ENCODE measurements at regions not wholly inside any gene's neighbourhood (a gene's known extent, or its start where the extent isn't known, plus 50 kb on each side); places are given as distances from the start of the nearest gene placed in this dataset.

DNA sequence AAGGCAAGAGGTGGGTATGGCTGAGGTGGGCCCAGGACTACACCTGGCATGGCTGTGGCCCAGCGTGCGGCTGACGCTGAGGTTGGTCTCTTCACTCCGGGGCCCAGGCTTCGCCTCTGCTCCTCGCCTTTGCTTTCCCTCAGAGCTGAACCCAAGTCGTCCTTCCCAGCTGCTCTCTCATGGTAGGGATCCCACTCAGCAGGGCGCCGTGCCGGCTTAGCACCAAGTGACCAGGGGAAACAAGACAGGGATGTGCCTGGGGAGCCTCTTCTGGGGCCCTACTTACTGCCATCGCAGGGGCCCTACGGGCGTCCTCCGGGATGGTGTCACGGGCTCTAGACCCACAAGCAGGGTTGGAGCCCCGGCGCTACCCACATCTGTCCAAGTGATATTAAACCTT, 138.1 kb upstream of the ALKAL2 start (continued):
- TF ChIP-seq GABPA (IDR thresholded peaks at IDR 0.05; ENCODE audit: low read depth, low read length) (no peak), GABPA (CRISPR knock-in tag; IDR thresholded peaks at IDR 0.05; ENCODE audit: low read depth) (no peak), SATB2 (CRISPR knock-in tag; IDR thresholded peaks at IDR 0.05) (no peak), SMAD1 (CRISPR knock-in tag; IDR thresholded peaks at IDR 0.05; ENCODE audit: borderline replicate concordance, low read depth) (no peak), KMT2B (CRISPR knock-in tag; IDR thresholded peaks at IDR 0.05) (no peak)
- TF ChIP-seq, protein P1, sequence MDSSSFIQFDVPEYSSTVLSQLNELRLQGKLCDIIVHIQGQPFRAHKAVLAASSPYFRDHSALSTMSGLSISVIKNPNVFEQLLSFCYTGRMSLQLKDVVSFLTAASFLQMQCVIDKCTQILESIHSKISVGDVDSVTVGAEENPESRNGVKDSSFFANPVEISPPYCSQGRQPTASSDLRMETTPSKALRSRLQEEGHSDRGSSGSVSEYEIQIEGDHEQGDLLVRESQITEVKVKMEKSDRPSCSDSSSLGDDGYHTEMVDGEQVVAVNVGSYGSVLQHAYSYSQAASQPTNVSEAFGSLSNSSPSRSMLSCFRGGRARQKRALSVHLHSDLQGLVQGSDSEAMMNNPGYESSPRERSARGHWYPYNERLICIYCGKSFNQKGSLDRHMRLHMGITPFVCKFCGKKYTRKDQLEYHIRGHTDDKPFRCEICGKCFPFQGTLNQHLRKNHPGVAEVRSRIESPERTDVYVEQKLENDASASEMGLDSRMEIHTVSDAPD (CRISPR knock-in tag; IDR thresholded peaks at IDR 0.05), result no peak
- TF ChIP-seq, protein P2, sequence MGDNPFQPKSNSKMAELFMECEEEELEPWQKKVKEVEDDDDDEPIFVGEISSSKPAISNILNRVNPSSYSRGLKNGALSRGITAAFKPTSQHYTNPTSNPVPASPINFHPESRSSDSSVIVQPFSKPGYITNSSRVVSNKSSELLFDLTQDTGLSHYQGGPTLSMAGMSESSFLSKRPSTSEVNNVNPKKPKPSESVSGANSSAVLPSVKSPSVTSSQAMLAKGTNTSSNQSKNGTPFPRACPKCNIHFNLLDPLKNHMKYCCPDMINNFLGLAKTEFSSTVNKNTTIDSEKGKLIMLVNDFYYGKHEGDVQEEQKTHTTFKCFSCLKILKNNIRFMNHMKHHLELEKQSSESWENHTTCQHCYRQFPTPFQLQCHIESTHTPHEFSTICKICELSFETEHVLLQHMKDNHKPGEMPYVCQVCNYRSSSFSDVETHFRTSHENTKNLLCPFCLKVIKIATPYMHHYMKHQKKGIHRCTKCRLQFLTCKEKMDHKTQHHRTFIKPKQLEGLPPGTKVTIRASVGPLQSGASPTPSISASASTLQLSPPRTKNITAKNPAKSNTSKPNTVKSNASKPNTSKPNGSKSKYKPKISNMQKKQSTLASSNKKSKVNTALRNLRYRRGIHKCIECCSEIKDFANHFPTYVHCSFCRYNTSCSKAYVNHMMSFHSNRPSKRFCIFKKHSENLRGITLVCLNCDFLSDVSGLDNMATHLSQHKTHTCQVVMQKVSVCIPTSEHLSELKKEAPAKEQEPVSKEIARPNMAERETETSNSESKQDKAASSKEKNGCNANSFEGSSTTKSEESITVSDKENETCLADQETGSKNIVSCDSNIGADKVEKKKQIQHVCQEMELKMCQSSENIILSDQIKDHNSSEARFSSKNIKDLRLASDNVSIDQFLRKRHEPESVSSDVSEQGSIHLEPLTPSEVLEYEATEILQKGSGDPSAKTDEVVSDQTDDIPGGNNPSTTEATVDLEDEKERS (CRISPR knock-in tag; IDR thresholded peaks at IDR 0.05), result no peak
- TF ChIP-seq, protein P3, sequence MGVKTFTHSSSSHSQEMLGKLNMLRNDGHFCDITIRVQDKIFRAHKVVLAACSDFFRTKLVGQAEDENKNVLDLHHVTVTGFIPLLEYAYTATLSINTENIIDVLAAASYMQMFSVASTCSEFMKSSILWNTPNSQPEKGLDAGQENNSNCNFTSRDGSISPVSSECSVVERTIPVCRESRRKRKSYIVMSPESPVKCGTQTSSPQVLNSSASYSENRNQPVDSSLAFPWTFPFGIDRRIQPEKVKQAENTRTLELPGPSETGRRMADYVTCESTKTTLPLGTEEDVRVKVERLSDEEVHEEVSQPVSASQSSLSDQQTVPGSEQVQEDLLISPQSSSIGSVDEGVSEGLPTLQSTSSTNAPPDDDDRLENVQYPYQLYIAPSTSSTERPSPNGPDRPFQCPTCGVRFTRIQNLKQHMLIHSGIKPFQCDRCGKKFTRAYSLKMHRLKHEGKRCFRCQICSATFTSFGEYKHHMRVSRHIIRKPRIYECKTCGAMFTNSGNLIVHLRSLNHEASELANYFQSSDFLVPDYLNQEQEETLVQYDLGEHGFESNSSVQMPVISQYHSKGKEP (CRISPR knock-in tag; IDR thresholded peaks at IDR 0.05), result no peak

DNA sequence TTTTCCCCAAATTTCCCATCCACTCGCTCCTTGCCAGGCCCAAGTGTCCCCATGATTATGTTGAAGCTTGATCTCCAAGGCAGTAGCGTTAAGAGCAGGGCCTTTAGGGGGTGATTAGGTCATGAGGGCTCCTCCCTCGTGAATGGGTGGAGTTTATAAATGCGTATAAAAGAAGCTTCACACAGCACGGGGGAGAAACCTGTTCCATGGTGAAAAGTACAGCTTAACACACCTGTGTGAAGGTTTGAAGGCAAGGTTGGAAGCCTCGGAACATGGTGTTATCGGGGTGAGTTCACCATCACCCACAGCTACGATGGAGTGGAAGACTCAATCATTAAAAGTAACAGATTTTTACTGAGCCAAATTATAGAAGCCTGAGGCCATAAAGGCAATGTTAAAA, 137.4 kb upstream of the ALKAL2 start:
- no peaks in the 10 kb centered on the region for H3K36me3 ChIP-seq (replicated peaks in 1 of 2; ENCODE audit: control insufficient read depth in 1 of 2, insufficient read depth in 2 of 2, low read length in 2 of 2)
- no peak overlapping the region for H3K4me3 ChIP-seq (replicated peaks in 1 of 3; ENCODE audit: insufficient read depth in 1 of 3, low read depth in 2 of 3, low read length in 3 of 3)
- no peak overlapping the region for H3K9ac ChIP-seq (ENCODE audit: insufficient read depth, low read depth, low read length)
- FAIRE-seq, result no peak
- BruUV-seq (replicated peaks), result no TSS peak
- peaks cover 2 to 42% of the 10 kb centered on the region in 2 experiments; a peak in 3 of 5 replicates for H3K27me3 ChIP-seq (ENCODE audit: control insufficient read depth in 1 of 2, insufficient read depth in 2 of 2, low read length in 2 of 2)
- H3K4me2 ChIP-seq (ENCODE audit: low read depth, low read length), result no peak overlapping the region
- no peaks in the 10 kb centered on the region for H4K20me1 ChIP-seq (ENCODE audit: insufficient read depth, low read length)
- in situ Hi-C loops (cut with HindIII; ENCODE audit: extremely low pct_ligation_motif_present, low pct_unique_long_range_greater_than_20kb) (no loop called here), intact Hi-C loops (cut with micrococcal nuclease; ENCODE audit: unreplicated experiment) (no loop called here)
- no peaks in the 10 kb centered on the region for H3K9me3 ChIP-seq (ENCODE audit: low read length)
- no peak for DNase-seq (ENCODE audit: low spot score)
- no peak overlapping the region for H3K27ac ChIP-seq (ENCODE audit: extremely low read length, insufficient read depth, low read length)
- ChIA-PET POLR2A (no interaction called here), CTCF (ENCODE audit: low intra/inter-chr PET ratio, low total read pairs) (no interaction called here)
- no peaks in the 10 kb centered on the region for H3K79me2 ChIP-seq (ENCODE audit: insufficient read depth, low read length)
- WGBS (ENCODE audit: low lambda C conversion rate), result 5% methylated on average over 8 of the region's 8 CpGs
- H3K4me1 ChIP-seq (ENCODE audit: insufficient read depth, low read length), result no peaks in the 10 kb centered on the region
- no peak for ATAC-seq
- no peak overlapping the region for H2AFZ ChIP-seq (ENCODE audit: low read length)
- TF ChIP-seq, protein P4, sequence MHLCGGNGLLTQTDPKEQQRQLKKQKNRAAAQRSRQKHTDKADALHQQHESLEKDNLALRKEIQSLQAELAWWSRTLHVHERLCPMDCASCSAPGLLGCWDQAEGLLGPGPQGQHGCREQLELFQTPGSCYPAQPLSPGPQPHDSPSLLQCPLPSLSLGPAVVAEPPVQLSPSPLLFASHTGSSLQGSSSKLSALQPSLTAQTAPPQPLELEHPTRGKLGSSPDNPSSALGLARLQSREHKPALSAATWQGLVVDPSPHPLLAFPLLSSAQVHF (CRISPR knock-in tag; IDR thresholded peaks at IDR 0.05), result no peak
- TF ChIP-seq, protein P5, sequence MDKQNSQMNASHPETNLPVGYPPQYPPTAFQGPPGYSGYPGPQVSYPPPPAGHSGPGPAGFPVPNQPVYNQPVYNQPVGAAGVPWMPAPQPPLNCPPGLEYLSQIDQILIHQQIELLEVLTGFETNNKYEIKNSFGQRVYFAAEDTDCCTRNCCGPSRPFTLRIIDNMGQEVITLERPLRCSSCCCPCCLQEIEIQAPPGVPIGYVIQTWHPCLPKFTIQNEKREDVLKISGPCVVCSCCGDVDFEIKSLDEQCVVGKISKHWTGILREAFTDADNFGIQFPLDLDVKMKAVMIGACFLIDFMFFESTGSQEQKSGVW (CRISPR knock-in tag; IDR thresholded peaks at IDR 0.05; ENCODE audit: borderline replicate concordance), result no peak
- TF ChIP-seq ZBTB7A (CRISPR knock-in tag; IDR thresholded peaks at IDR 0.05), result no peak
- no peak for TF ChIP-seq SMARCE1 (IDR thresholded peaks at IDR 0.05; ENCODE audit: borderline replicate concordance)
- TF ChIP-seq, protein P6, sequence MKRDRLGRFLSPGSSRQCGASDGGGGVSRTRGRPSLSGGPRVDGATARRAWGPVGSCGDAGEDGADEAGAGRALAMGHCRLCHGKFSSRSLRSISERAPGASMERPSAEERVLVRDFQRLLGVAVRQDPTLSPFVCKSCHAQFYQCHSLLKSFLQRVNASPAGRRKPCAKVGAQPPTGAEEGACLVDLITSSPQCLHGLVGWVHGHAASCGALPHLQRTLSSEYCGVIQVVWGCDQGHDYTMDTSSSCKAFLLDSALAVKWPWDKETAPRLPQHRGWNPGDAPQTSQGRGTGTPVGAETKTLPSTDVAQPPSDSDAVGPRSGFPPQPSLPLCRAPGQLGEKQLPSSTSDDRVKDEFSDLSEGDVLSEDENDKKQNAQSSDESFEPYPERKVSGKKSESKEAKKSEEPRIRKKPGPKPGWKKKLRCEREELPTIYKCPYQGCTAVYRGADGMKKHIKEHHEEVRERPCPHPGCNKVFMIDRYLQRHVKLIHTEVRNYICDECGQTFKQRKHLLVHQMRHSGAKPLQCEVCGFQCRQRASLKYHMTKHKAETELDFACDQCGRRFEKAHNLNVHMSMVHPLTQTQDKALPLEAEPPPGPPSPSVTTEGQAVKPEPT (CRISPR knock-in tag; IDR thresholded peaks at IDR 0.05; ENCODE audit: low read depth), result no peak
- TF ChIP-seq CENPT (CRISPR knock-in tag; IDR thresholded peaks at IDR 0.05; ENCODE audit: low read depth), result no peak

Measured in HepG2 (cell line).